Testis (tissue), 2 donors: ENCODE measurements at regions not wholly inside any gene's neighbourhood (a gene's known extent, or its start where the extent isn't known, plus 50 kb on each side); places are given as distances from the start of the nearest gene placed in this dataset.
"Not testable (repeated sequence)": the region's sequence is repeated elsewhere in the genome, so short reads cannot be mapped to it uniquely, and the experiment has no call there.

Experiments
- DNase-seq: peaks from one replicate; pipeline ENCODE4 v3.0.0-alpha.2; 2019
- H3K27ac ChIP-seq, 2 donors: fragments of 200-600 bp; sonication (generic); one replicate each; pipeline ENCODE4 v1.5.1; 2019
- H3K27me3 ChIP-seq: fragments of 200-600 bp; sonication (generic); one replicate; pipeline ENCODE4 v1.5.1; 2019
- H3K36me3 ChIP-seq: fragments of 200-600 bp; sonication (generic); one replicate; pipeline ENCODE4 v1.5.1; 2017; ENCODE audit warnings: low read depth; ENCODE audit errors: missing control alignments
- H3K4me1 ChIP-seq: fragments of 200-600 bp; sonication (generic); one replicate; pipeline ENCODE4 v1.5.1; 2019
- H3K4me3 ChIP-seq, 2 donors: fragments of 200-600 bp; sonication (generic); one replicate each; pipeline ENCODE4 v1.5.1; 2017 to 2019
- H3K9me3 ChIP-seq: fragments of 200-600 bp; sonication (generic); one replicate; pipeline ENCODE4 v1.5.1; 2017
- POLR2A ChIP-seq: fragments of 450-650 bp; IDR thresholded peaks from one replicate; pipeline ENCODE4 v1.6.1; 2017; ENCODE audit warnings: antibody characterized with exemption, mild to moderate bottlenecking, moderate library complexity
- WGBS, 2 donors: methylation state at CpG; one replicate each; pipeline ENCODE4 v1.1.5; 2018; 5-methylcytosine and 5-hydroxymethylcytosine counted together
- intact Hi-C: fragments of 100-400 bp; cut with DNase I; formaldehyde crosslinking; loops from one replicate; pipeline ENCODE4 v1.15.1; 2023; ENCODE audit warnings: low total_unique reads
- TF ChIP-seq, protein P1 (sequence below), 3 experiments: fragments of 450-650 bp in 2 of 3; fragments of 200-600 bp in 1 of 3; sonication (generic) in 1 of 3; IDR thresholded peaks; one replicate each; pipeline ENCODE4 v1.5.1; 2016 to 2019; ENCODE audit warnings: antibody characterized with exemption in 3 of 3, mild to moderate bottlenecking in 2 of 3, moderate library complexity in 1 of 3

DNA sequence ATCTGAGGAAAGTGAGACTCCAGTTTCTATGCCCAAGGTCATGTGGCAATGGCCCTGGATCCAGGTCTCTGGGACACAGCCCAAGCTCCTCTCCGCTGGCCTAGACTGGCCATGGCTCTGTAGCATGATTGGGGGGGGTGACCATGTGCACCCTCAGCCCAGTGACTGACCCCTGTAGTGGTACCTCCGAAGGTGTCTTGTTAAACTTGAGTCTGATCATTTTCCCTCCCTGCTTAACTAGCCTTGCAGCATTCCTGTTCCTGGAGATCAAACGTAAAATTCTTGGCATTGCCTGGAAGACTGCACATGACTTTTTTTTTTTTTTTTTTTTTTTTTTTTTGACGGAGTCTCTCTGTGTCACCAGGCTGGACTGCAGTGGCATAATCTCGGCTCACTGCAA is 1116.0 kb downstream of the TBC1D22A start:
- DNase-seq: no peak
- Histone ChIP-seq H3K27ac (no peak overlapping the region), H3K36me3 (no peaks in the 10 kb centered on the region), H3K9me3 (no peaks in the 10 kb centered on the region), H3K27me3 (no peaks in the 10 kb centered on the region), H3K4me1 (no peaks in the 10 kb centered on the region), H3K4me3 (no peak overlapping the region)
- intact Hi-C loops: no loop called here
- TF ChIP-seq POLR2A: no peak
- TF ChIP-seq, protein P1, sequence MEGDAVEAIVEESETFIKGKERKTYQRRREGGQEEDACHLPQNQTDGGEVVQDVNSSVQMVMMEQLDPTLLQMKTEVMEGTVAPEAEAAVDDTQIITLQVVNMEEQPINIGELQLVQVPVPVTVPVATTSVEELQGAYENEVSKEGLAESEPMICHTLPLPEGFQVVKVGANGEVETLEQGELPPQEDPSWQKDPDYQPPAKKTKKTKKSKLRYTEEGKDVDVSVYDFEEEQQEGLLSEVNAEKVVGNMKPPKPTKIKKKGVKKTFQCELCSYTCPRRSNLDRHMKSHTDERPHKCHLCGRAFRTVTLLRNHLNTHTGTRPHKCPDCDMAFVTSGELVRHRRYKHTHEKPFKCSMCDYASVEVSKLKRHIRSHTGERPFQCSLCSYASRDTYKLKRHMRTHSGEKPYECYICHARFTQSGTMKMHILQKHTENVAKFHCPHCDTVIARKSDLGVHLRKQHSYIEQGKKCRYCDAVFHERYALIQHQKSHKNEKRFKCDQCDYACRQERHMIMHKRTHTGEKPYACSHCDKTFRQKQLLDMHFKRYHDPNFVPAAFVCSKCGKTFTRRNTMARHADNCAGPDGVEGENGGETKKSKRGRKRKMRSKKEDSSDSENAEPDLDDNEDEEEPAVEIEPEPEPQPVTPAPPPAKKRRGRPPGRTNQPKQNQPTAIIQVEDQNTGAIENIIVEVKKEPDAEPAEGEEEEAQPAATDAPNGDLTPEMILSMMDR (IDR thresholded peaks at IDR 0.05): no peak
- WGBS, 2 donors: 66 to 74% methylated on average over 4 to 5 of the region's 5 CpGs

DNA sequence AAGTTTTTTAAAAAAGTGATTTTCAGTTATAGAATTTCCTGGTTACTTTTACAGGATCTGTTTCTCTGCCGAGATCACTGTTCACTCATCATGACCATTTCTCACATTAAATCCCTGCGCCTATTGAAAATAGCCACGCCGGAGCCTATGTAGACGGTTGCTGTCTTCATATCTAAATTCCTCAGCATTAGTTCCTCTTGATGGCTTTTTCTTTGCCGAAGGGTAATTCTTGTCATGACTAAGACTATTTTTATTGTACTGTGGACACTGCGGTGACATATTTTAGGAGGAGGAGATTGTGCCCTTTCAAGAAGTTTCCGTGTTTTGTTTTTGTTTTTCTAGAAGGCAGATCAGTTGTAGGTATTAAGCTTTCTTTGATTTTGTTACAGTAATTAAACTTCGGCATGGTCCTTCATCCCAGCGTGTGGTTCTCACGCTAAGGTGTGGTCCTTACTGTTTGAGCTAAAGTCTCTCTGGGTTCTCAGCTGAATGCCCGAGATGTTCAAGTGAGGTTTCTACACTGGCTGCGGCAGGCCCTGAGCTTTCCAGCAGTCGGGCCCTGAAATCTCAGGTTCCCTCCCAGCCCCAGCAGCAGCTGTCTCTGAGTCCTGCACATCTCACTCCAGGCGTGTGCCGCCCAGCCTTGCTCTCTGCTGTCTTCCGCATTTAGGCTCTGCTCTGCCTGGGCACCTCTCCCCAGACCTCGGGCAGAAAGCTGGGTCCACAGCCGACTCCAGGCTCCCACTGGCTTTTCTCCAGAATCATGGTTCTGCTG is 1110.5 kb downstream of the TBC1D22A start:
- 92 to 95% methylated on average over 19 of the region's 19 CpGs for WGBS, 2 donors
- Histone ChIP-seq H3K27ac (no peak overlapping the region), H3K4me3 (no peak overlapping the region), H3K36me3 (no peaks in the 10 kb centered on the region), H3K4me1 (no peaks in the 10 kb centered on the region), H3K9me3 (no peaks in the 10 kb centered on the region), H3K27me3 (no peaks in the 10 kb centered on the region)
- TF ChIP-seq POLR2A: no peak
- TF ChIP-seq, protein P1 (IDR thresholded peaks at IDR 0.05): no peak
- intact Hi-C loops: no loop called here
- no peak for DNase-seq

- no peak overlapping the region for H3K27ac ChIP-seq
- intact Hi-C loops: no loop called here
- H3K4me3 ChIP-seq: no peak overlapping the region
- H3K36me3 ChIP-seq: no peaks in the 10 kb centered on the region
- no peaks in the 10 kb centered on the region for H3K9me3 ChIP-seq
- TF ChIP-seq, protein P1 (IDR thresholded peaks at IDR 0.05): no peak
- TF ChIP-seq POLR2A: no peak
- no peaks in the 10 kb centered on the region for H3K27me3 ChIP-seq
- DNase-seq: no peak
- WGBS, 2 donors: 94% methylated on average over 3 of the region's 3 CpGs
- H3K4me1 ChIP-seq: no peaks in the 10 kb centered on the region
Measured at GRCh38 chr22:47865626-47866025, 1103.2 kb downstream of the TBC1D22A start.

DNA sequence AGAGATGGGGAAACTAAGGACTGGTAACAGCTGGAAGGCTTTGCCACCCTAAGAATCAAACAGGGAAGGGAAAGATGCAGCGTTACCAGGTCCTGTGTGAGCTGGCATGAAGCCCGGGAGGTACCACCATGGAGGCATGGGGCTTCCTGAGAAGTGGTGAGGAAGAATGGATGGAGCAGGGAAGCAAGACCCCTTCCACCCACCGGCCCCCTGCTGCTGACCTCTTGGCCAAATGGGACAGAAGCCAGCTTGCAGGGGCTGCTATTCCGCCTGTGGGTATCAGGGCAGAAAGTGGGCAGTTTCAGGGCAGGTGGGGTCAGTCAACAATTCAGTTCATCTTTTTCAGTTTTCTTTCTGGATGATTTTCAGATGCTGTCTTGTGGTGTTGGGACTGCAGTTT is 1099.9 kb downstream of the TBC1D22A start:
- H3K4me1 ChIP-seq: no peaks in the 10 kb centered on the region
- H3K27me3 ChIP-seq: no peaks in the 10 kb centered on the region
- H3K27ac ChIP-seq: no peak overlapping the region
- no peak for DNase-seq
- TF ChIP-seq, protein P1 (IDR thresholded peaks at IDR 0.05): no peak
- no peak for TF ChIP-seq POLR2A
- no peaks in the 10 kb centered on the region for H3K9me3 ChIP-seq
- intact Hi-C loops: no loop called here
- 89 to 90% methylated on average over 4 of the region's 4 CpGs for WGBS, 2 donors
- H3K36me3 ChIP-seq: no peaks in the 10 kb centered on the region
- H3K4me3 ChIP-seq: no peak overlapping the region

GRCh38 chr22:47860907-47861306 is 1098.5 kb downstream of the TBC1D22A start:
- H3K27ac ChIP-seq, DNase-seq, H3K27me3 ChIP-seq, intact Hi-C loops, H3K9me3 ChIP-seq, H3K4me3 ChIP-seq, H3K36me3 ChIP-seq, H3K4me1 ChIP-seq: not testable (repeated sequence)
- WGBS, 2 donors: 92 to 94% methylated on average over 9 of the region's 9 CpGs
